Endodermal cell (in vitro differentiated cells): ENCODE measurements at regions not wholly inside any gene's neighbourhood (a gene's known extent, or its start where the extent isn't known, plus 50 kb on each side); places are given as distances from the start of the nearest gene placed in this dataset.

Experiments
- DNase-seq: peaks from one replicate; pipeline ENCODE4 v3.0.0-alpha.2; 2017
- H3K27ac ChIP-seq: 2 replicates; pipeline ENCODE4 v1.5.1; 2013; ENCODE audit warnings: mild to moderate bottlenecking, low read depth, low read length, moderate library complexity
- H3K27me3 ChIP-seq: 2 replicates; pipeline ENCODE4 v1.6.1; 2013; ENCODE audit warnings: mild to moderate bottlenecking, low read length, moderate library complexity; ENCODE audit not compliant: insufficient read depth, control insufficient read depth, poor library complexity, severe bottlenecking
- H3K36me3 ChIP-seq: 2 replicates; pipeline ENCODE4 v1.7.0; 2013; ENCODE audit warnings: mild to moderate bottlenecking, low read length, moderate library complexity; ENCODE audit not compliant: control insufficient read depth, insufficient read depth
- H3K4me1 ChIP-seq: one replicate; pipeline ENCODE4 v1.7.0; 2013; ENCODE audit warnings: low read length; ENCODE audit not compliant: control insufficient read depth, insufficient read depth
- H3K4me3 ChIP-seq: 2 replicates; pipeline ENCODE4 v1.5.1; 2013; ENCODE audit warnings: mild to moderate bottlenecking, low read length, moderate library complexity
- H3K9ac ChIP-seq: 2 replicates; pipeline ENCODE4 v1.6.1; 2013; ENCODE audit warnings: mild to moderate bottlenecking, low read length, moderate library complexity; ENCODE audit not compliant: poor library complexity, severe bottlenecking; ENCODE audit errors: extremely low read depth
- H3K9me3 ChIP-seq: 2 replicates; pipeline ENCODE4 v1.6.1; 2013; ENCODE audit warnings: mild to moderate bottlenecking, low read length, moderate library complexity; ENCODE audit not compliant: control insufficient read depth
- H3K27ac Mint-ChIP-seq: 2 replicates; pipeline ENCODE4 v1.8.0; 2020; ENCODE audit warnings: mixed read lengths
- H3K27me3 Mint-ChIP-seq: 2 replicates; pipeline ENCODE4 v1.8.0; 2021; ENCODE audit warnings: mild to moderate bottlenecking, mixed read lengths; ENCODE audit not compliant: insufficient read depth
- H3K36me3 Mint-ChIP-seq: 2 replicates; pipeline ENCODE4 v1.8.0; 2020; ENCODE audit warnings: low read depth, mixed read lengths
- H3K4me1 Mint-ChIP-seq: 2 replicates; pipeline ENCODE4 v1.8.0; 2020; ENCODE audit warnings: mixed read lengths
- H3K4me3 Mint-ChIP-seq: 2 replicates; pipeline ENCODE4 v1.8.0; 2020; ENCODE audit warnings: mild to moderate bottlenecking, moderate library complexity, mixed read lengths
- H3K9me3 Mint-ChIP-seq: 2 replicates; pipeline ENCODE4 v1.8.0; 2020; ENCODE audit warnings: mild to moderate bottlenecking, mixed read lengths
- CTCF ChIP-seq: fragments of 200-600 bp; sonication (generic); conservative IDR thresholded peaks from 2 replicates; pipeline ENCODE4 v1.5.0; 2021; ENCODE audit warnings: antibody characterized with exemption, mild to moderate bottlenecking
- WGBS, 2 experiments: methylation state at CpG; one replicate each; pipeline versions ENCODE4 v1.1.5 to v1.1.7; 2013; ENCODE audit warnings: missing lambda C conversion rate in 2 of 2, mixed read lengths in 1 of 2; ENCODE audit not compliant: insufficient coverage in 1 of 2, insufficient read length in 1 of 2; 5-methylcytosine and 5-hydroxymethylcytosine counted together

GRCh38 chr3:124267406-124267805, 275.5 kb upstream of the ROPN1 start:
- Histone ChIP-seq H3K9ac (no peak overlapping the region), H3K4me3 (no peak overlapping the region), H3K9me3 (no peaks in the 10 kb centered on the region), H3K4me1 (peaks cover 10% of the 10 kb centered on the region), H3K36me3 (no peaks in the 10 kb centered on the region), H3K27me3 (peaks cover 30% of the 10 kb centered on the region), H3K27ac (peak overlapping the region; percentile 82)
- no peak for TF ChIP-seq CTCF
- DNase-seq = no peak
- Mint-ChIP-seq H3K4me1 (peaks cover 4% of the 10 kb centered on the region), H3K9me3 (no peaks in the 10 kb centered on the region), H3K27ac (no peak overlapping the region), H3K4me3 (no peak overlapping the region), H3K27me3 (peaks cover 32% of the 10 kb centered on the region), H3K36me3 (no peaks in the 10 kb centered on the region)

GRCh38 chr3:124268355-124268754, 276.4 kb upstream of the ROPN1 start:
- H3K27me3 Mint-ChIP-seq = peaks cover 32% of the 10 kb centered on the region
- DNase-seq = no peak
- no peaks in the 10 kb centered on the region for H3K9me3 Mint-ChIP-seq
- no peak overlapping the region for H3K4me3 ChIP-seq
- peaks cover 30% of the 10 kb centered on the region for H3K27me3 ChIP-seq
- H3K4me3 Mint-ChIP-seq = no peak overlapping the region
- TF ChIP-seq CTCF = no peak
- no peak overlapping the region for H3K27ac Mint-ChIP-seq
- H3K9ac ChIP-seq = no peak overlapping the region
- no peaks in the 10 kb centered on the region for H3K9me3 ChIP-seq
- peak overlapping the region; percentile 3 for H3K27ac ChIP-seq
- H3K36me3 Mint-ChIP-seq = no peaks in the 10 kb centered on the region
- WGBS, 2 experiments = 85% methylated on average over 2 of the region's 2 CpGs; no CpG with 5 or more reads in 1 of the 2 experiments
- peaks cover 4% of the 10 kb centered on the region for H3K4me1 Mint-ChIP-seq
- no peaks in the 10 kb centered on the region for H3K36me3 ChIP-seq
- H3K4me1 ChIP-seq = peaks cover 10% of the 10 kb centered on the region

GRCh38 chr3:124269619-124270018, 277.7 kb upstream of the ROPN1 start:
- no peak overlapping the region for H3K4me3 ChIP-seq
- no peak for TF ChIP-seq CTCF
- H3K9me3 ChIP-seq = no peaks in the 10 kb centered on the region
- H3K4me1 ChIP-seq = peaks cover 10% of the 10 kb centered on the region
- H3K27me3 ChIP-seq = peaks cover 30% of the 10 kb centered on the region
- H3K27ac Mint-ChIP-seq = no peak overlapping the region
- H3K36me3 Mint-ChIP-seq = no peaks in the 10 kb centered on the region
- peaks cover 4% of the 10 kb centered on the region for H3K4me1 Mint-ChIP-seq
- H3K9me3 Mint-ChIP-seq = no peaks in the 10 kb centered on the region
- no peaks in the 10 kb centered on the region for H3K36me3 ChIP-seq
- 43 to 63% methylated on average over 1 of the region's 1 CpG for WGBS, 2 experiments
- no peak overlapping the region for H3K27ac ChIP-seq
- H3K4me3 Mint-ChIP-seq = no peak overlapping the region
- no peak overlapping the region for H3K9ac ChIP-seq
- peaks cover 32% of the 10 kb centered on the region for H3K27me3 Mint-ChIP-seq
- no peak for DNase-seq
